Fibroblast of peridontal ligament (primary cell): ENCODE measurements at regions not wholly inside any gene's neighbourhood (a gene's known extent, or its start where the extent isn't known, plus 50 kb on each side); places are given as distances from the start of the nearest gene placed in this dataset.
A peak's percentile ranks its signal among the peaks of the same experiment; 100 is the strongest.

Experiments used
- DNase-seq: peaks from one replicate; pipeline ENCODE4 v3.0.0-alpha.2; 2010; ENCODE audit errors: extremely low read depth

DNA sequence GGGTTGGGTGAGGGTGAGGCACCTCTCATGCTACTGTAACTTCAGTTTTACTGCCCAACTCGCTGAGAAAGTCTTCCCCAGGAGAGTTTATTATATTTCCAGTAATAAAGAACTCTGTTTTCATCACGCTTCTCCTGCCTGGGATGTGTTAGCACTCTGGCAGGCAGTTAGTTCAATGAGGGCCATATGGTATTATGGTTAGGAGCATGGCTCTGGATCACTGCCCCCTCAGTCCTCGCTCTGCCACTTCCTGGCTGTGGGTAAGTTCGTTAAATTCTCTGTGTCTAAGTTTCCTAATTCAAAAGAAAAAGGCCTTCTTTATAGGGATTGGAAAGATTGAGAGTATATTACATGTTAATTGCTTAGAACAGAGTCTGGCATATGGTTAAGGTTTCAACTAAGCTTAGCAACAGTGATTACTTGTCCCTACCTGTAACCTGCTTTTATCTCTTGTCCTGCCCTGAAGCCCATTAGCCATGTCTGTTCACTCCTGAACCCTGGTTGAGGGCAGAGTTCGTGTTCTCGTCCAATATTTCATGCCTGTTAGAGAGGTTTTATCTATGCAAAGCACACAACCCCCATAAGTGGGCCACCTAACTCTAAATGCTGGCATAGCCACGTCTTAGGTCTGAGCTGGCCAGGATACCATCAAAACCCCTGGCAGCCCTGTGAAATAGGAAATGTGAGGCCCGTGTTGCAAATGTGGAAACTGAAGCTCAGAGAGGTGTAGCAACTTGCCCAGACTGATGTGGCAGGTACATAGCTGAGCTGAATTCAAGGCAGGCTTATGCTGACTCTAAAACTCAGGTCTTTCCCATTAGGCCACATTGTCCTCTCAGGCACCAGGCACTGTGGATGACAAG lies 342.5 kb upstream of the JARID2 start:
- DNase-seq: no peak

DNA sequence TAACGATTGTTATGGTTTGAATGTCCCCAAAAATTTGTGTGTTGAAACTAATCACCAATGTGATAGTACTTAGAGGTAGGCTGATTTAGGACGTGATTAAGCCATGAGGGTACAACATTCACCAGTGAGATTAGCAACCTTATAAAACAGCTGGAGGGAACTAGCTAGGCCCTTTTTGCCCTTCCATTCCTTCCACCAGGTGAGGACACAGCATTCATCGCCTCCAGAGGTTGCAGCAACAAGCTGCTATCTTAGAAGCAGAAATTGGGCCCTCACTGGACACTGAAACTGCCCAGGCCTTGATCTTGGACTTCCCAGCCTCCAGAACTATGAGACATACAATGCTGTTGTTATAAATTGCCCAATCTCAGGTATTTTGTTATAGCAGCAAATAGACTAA lies 340.7 kb upstream of the JARID2 start:
- no peak for DNase-seq

DNA sequence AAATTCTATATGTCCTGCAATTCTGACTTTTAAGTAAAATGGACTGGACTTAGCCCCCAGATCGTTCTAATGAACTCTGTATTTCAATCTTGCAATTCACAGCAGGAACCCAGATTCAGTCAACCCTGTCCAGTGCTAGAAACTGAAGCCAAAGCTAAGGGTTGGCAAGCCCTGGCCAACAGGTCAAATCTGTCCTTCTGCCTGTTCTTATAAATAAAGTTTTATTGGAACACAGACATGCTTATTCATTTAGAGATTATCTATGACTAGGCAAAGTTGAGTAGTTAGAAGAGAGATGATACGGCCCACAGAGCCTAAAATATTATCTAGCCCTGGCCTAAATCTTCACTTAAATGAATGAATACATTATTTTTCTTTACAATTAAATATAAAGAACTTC lies 339.2 kb upstream of the JARID2 start:
- DNase-seq: no peak

DNA sequence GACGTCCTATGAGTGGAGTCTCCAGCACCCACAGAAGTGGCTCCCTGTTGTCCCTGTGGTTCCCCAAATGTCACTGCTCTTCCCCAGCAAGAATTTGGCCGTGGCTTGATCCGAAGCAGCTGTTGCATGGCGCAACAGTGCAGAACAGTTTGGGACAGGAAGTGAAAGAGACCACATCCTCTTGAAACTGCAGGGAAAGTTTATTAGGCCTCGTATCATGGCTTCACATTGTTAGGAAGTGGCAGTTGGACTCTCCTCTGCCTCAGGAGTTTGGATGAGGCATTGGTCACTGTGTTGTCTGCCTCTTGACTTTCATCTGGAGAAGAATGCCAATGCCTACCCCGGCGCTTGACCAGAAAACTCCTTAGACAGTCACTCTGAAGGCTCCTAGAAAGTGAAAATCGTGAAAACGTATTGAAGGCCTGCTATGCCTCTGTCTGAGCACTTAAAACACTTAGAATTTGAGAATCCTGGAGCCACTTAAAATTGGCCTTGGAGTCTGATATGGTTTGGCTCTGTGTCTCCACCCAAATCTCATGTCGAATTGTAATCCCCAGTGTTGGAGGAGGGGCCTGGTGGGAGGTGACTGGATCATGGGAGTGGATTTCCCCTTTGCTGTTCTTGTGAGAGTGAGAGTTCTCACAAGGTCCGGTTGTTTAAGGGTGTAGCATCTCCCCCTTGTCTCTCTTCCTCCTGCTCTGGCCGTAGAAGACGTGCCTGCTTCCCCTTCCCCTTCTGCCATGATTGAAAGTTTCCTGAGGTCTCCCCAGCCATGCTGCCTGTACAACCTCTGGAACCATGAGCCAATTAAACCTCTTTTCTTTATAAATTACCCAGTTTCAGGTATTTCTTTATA lies 334.9 kb upstream of the JARID2 start:
- no peak for DNase-seq

DNA sequence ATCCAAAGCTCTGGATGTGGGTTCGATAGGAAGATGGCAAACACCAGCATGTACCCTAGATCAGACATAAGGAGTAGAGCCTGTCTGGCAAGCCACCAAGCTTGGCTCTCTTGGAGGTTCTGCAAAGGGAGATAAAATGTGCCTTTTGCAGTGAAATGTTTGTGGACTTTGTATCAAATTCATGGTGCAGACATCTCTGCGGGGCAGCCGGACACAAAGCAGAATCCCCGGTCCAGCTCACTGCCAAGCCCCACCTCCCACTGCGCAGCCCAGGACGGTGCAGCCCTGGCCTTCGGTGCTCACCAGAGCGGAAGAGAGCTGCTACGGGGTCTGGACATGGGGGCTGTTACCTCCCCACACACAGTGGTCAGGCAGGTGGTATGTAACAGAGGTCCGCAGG lies 333.6 kb upstream of the JARID2 start:
- no peak for DNase-seq

DNA sequence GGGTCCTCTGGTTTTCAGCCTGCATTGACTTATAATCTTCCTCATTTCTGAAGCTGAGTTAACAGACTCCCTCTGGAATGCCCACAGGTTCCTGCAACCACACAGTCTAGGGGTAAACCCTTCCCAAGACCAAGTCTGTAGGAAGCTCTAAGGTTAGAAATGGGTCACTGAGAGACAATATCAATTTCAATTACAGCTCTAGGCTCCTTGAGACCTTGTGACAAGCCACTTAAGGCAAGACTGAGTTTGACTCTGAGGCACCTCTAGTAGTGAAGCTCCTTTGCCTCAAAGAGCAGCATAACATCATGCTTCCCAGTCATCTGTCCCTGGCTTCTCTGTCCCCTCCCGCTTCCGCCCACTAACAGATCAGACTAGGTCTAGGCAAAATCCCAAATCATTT lies 333.2 kb upstream of the JARID2 start:
- no peak for DNase-seq

DNA sequence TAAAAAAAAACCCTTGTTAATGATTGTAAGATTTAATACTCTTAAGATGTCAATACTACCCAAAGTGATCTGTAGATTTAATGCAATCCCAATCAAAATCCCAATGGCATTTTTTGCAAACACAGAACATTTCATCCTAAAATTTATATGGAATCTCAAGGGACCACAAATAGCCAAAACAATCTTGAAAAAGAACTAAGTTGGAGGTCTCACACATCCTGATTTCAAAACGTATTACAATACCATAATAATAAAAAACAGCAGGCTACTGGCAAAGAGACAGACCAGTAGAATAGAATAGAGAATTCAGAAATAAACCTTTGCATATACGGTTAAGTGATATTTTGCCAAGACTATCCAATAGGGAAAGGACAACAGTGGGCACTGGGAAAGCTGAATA lies 331.9 kb upstream of the JARID2 start:
- DNase-seq: peak; percentile 21

DNA sequence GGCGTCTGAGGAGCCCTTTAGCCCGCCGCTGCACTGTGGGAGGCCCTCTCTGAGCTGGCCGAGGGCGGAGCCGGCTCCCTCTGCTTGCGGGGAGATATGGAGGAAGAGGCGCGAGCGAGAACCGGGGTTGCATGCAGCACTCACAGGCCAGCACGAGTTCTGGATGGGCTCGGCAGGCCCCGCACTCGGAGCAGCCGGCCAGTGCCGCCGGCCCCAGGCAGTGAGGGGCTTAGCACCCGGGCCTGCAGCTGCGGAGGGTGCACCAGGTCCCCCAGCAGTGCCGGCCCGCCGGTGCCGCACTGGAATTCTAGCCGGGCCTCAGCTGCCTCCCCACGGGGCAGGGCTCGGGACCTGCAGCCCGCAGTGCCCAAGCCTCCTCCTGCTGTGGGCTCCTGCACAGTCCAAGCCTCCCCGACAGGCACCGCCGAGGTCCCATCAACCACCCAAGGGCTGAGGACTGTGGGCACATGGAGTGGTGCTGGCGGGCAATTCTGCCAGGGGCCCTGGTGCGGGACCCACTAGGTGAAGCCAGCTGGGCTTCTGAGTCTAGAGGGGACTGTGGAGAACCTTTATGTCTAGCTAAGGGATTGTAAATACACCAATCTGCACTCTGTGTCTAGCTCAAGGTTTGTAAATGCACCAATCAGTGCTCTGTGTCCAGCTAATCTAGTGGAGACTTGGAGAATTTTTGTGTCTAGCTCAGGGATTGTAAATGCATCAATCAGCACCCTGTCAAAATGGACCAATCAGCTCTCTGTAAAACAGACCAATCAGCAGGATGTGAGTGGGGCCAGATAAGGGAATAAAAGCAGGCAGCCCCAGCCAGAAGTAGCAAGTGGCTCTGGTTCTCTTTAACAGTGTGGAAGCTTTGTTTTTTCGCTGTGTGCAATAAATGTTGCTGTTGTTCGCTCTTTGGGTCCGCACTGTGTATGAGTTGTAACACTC lies 329.7 kb upstream of the JARID2 start:
- DNase-seq: no peak

DNA sequence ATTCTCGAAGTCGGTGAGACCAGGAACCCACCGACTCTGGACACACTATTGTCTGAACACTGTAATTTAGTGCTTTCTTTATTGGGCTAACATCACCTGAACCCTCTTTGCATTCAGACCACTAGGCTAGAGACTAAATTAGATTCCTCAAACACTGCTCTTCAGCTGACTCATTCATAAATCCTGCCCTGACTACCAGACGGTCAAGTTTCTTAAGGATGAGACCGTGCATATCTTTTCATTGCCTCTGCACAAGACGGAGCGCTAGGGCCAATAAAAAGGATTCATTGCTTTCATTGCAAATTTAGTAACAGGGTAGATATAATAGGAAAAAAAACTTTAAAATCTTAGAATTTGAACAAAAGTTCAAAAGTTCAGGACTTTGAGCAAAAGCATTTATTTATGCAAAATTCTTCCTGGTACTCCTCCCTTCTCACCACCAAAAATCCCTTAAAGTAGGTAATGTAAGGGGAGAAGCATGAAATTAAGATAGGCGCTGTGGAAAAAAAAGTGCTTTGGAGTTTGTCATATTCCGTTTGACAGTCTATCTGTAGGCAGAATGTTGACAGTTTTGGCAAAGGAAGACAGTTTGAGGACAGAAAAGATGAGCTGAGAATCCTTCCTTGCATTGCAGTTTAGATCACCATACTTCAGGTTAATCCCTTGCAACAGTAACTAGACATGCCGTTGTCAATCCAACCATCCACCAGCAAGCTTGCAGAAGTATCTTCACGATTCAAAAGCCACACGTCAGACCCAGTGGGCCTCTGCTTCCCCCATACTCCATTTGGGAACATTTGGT lies 328.6 kb upstream of the JARID2 start:
- peak; percentile 23 for DNase-seq

DNA sequence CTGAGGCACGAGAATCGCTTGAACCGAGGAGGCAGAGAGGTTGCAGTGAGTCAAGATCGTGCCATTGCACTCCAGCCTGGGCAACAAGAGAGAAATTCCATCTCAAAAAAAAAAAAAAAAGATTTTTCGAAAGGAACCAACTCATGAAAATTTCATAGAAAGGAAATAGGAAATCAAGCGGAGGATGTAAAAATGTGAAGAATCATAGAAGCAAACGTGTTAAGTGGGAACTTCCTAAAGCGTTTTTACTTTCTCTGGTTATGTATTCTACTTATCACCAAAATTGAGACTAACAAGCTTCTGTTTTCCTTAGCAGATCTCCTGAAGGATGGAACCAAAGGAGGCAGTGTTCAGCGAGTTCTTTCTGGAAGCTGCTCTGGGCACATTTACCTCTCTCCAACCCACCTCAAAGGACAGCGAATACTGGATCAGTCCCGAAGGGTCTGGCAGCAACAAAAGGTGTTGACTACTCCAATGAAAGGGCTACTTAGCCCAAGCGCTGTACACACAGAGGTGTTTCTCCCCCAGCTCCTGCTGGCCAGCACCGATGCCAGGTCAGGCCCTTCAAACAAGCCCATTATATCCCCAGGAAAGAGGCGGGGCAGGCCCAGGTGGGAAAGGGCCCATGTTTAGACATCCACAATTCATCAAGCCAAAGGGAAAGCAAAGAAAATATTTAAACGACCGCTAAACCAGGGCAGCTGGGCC lies 327.5 kb upstream of the JARID2 start:
- no peak for DNase-seq

DNA sequence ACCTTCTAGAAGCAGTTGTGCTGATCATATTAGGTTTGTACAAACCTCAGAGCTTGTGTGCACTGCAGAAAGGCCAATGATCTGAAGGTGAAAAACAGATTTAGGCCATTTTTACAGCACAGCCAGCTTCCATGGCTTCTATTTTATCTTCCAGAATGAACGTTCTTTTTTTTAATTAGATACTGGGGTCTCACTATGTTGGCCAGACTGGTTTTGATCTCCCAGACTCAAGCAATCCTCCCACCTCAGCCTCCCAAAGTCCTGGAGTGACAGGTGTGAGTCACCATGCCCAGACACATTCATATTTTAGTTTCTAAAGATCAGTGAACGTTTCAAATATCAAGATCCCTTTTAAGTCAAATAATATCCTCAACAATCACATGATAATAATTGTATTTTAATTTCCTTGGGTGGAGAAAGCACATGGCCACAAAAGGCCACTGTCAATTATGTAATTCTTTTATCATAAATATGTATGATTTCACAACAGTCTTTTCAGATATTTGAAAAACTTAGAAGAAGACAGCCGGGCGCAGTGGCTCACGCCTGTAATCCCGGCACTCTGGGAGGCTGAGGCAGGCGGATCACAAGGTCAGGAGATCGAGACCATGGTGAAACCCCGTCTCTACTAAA lies 326.7 kb upstream of the JARID2 start:
- DNase-seq: no peak

DNA sequence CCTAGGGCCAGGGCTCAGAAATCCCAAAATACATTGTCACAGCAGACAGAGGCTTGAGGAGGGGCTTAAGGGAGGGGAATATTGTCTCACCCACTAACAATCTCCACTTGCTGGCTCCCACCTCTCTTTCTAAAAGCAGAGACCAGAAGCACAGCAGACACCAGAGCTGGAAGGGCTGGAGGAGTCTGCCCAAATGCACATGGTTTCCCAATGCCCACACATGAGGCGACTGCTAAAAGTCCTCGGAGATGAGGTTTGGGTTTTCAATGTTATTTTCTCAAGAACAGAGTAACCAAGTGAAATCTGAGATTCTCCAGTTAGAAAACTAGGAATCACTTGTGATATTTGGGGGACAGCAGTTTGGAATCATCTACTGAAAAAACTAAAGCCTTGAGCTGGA lies 325.6 kb upstream of the JARID2 start:
- DNase-seq: no peak

DNA sequence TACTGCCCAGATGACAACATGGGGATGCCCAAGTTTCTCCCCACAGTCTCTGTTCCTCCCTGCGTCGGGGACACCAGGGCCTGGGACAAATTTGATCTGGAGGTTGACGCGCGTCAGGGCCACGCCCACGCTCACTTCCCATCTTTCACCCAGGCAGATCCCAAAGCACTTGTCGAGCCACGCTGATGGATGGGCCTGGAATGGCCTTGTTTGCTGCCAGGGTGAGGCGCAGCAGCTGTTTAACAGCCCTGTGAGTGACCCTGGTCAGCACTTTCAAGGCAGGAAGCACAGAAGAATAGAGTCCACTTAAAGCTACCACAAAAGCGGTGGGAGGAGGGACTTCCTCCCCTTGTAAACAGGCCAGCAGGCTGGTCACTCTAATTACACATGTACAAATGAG lies 324.7 kb upstream of the JARID2 start:
- no peak for DNase-seq

DNA sequence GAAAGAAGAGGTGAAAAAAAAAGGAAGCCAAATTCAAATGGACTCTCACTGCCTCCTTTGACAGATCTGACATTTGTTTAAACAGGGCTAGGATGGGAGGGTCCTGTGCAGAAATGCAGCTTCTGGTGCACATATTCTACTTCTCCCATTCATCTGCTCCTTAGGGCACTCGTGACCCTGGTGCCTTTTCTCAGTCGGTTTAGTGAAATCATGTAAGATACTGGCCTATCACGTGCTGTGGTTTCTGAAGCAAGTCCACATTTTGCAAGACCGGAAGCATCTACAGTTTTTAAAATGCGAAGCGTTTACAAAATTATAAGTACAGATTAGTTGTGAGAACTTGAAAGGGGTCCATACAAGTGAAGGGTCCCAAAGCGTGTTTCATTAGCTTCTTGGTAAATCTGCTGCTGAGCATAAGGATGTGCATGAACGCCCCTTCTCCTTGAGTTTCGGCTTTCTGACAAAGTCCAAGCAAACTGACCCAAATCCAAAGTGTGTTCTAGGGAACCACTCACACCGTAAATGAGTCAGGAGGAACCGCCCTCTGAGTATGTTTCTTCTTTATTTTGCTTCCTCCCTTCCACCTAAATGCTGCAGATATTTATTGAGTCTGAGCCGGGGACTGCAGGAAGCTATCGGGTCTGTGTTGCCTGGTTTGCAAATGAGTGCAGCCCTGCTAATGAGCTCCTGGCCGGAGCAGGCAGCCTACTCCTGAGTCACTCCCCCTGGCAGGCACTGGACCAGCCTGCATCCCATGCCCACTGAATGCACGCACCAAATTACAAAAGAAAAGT lies 323.8 kb upstream of the JARID2 start:
- DNase-seq: no peak

DNA sequence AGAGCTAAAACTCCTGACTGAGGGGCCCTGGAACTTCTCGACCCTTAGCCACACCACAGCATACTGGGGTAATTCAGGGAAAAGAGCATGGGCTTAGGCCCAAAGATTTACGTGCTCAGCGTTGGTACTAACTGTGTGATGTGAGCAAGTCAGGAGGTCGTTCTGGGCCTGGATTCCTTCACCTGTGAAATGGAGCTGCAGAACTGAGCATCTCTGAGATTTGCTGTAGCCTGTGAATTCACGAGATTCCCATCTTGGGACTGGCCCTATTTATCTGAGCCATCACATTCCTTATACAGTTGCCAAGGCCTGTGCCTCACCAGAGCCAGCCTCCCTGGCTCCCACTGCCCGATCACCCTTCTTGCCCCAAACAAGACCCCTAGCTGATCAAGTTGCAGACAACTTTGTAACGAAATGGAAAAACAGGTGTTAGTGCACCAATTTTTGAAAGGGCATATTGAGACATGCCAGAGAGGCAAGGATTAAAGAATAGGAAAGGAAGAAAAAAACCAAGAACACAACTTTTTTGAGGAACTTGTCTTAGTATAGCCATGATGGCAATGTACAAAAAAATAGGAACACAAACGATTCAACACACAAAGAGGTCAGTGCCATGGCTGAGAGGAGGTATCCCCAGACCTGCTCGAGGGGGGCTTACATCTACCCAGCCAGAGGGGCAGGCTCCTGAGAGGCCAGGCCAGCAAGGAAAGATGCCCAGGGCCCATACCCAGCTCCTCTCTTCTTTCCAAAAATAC lies 323.0 kb upstream of the JARID2 start:
- no peak for DNase-seq

DNA sequence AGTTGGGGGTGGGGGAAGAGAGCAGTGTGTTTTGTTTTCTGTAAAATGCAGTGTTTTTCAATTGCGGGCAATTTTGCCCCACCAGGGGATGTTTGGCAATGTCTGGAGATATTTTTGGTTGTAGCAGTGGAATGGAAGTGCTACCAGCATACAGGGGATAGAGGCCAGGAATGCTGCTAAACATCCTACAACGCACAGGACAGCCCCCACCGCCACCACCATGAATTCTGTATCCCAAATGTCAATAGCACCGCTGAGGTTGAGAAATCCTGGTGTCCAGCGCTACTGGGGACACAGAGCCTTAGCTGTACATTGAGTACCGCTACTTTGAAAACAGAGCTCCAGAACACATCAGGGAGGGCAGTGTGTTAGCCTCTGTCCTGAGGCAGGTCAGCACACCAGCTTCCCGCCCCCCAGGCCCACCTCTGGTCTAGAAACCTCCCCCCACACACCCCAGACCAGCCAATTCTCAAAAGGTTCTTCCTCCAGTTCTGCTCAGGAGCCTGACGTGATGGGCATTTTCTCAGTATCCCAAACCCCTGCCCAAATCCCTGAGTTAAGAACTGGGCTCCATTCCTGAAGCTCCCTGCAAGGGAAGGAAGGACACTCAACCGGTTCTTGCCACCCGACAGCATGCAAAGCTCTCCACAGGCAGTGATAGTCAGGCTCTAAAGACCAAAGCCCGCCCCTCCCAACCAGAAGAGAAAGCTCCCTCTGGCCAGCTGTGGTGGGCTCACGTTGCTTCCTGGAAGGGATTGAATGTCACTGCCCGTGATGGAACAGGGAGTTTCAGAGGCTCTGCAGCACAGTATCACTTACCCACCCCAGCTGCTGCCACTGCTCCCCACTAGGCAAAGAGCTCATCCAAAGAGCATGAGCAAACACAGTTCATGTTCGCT lies 321.5 kb upstream of the JARID2 start:
- no peak for DNase-seq

DNA sequence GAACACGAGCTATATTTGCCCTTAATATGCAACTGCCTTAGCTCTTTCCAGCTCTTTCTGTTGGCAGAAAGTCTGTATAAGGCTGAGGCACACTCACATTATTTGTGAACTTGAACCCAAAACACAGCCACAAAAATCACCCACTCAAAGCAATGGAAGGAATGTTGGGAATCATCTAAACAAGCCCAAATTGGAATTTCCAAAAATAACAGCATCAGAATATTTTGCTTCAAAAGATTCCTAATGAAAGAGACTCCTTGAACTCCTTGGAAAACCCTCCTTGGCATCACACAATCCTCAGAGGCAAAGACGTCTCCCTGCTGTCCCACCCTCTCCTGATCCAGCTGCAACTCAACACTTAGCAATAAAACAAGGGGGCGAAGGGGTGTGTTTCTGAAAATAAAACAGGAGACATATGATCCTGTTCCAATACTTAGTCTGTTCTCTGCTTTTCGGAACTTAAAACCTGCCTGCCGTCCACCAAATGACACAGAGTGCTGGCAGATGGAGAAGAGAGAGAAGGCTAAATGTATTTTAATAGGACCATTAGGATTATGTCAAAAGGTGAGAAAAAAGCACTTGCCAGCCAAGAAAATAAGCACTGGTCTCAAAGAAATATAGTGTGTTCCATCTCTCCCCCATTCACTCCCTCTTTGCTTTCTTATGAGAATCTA lies 320.7 kb upstream of the JARID2 start:
- peak; percentile 49 for DNase-seq
